Omental fat pad (tissue), 3 donors: ENCODE measurements at regions not wholly inside any gene's neighbourhood (a gene's known extent, or its start where the extent isn't known, plus 50 kb on each side); places are given as distances from the start of the nearest gene placed in this dataset.

Experiments
- ATAC-seq: fragments of 150-250 bp; one replicate; pipeline ENCODE4 v1.9.1; 2016; ENCODE audit warnings: mild to moderate bottlenecking, moderate library complexity; ENCODE audit not compliant: low FRiP score
- DNase-seq: peaks from one replicate; pipeline ENCODE4 v3.0.0-alpha.2; 2019; ENCODE audit warnings: low spot score
- CTCF ChIP-seq, 3 donors: fragments of 450-650 bp; IDR thresholded peaks; one replicate each; pipeline ENCODE4 v1.5.1; 2016 to 2017; ENCODE audit warnings: antibody characterized with exemption in 3 of 3, mild to moderate bottlenecking in 3 of 3, moderate library complexity in 2 of 3

- no peak for TF ChIP-seq CTCF (IDR thresholded peaks at IDR 0.05)
- no peak for ATAC-seq
- no peak for DNase-seq
These were observed 1931.9 kb downstream of the TP53TG3F start for GRCh38 chr16:35391328-35391727.

GRCh38 chr16:35398180-35398579, 1938.8 kb downstream of the TP53TG3F start:
- DNase-seq: no peak
- no peak for TF ChIP-seq CTCF (IDR thresholded peaks at IDR 0.05)
- ATAC-seq: peak; percentile 26

GRCh38 chr16:35399133-35399532, 1939.7 kb downstream of the TP53TG3F start:
- DNase-seq (no peak), ATAC-seq (no peak)
- TF ChIP-seq CTCF (IDR thresholded peaks at IDR 0.05): no peak

GRCh38 chr16:35404273-35404672, 1944.9 kb downstream of the TP53TG3F start:
- DNase-seq (no peak), ATAC-seq (no peak)
- TF ChIP-seq CTCF (IDR thresholded peaks at IDR 0.05): no peak

GRCh38 chr16:35405526-35405925, 1946.1 kb downstream of the TP53TG3F start:
- no peak for TF ChIP-seq CTCF (IDR thresholded peaks at IDR 0.05)
- DNase-seq (no peak), ATAC-seq (no peak)

- DNase-seq (no peak), ATAC-seq (no peak)
- no peak for TF ChIP-seq CTCF (IDR thresholded peaks at IDR 0.05)
These were observed 1950.1 kb downstream of the TP53TG3F start for GRCh38 chr16:35409503-35409902.

GRCh38 chr16:35410438-35410837, 1951.0 kb downstream of the TP53TG3F start:
- no peak for TF ChIP-seq CTCF (IDR thresholded peaks at IDR 0.05)
- no peak for DNase-seq
- no peak for ATAC-seq
